Body of pancreas (tissue), 4 donors: ENCODE measurements at regions not wholly inside any gene's neighbourhood (a gene's known extent, or its start where the extent isn't known, plus 50 kb on each side); places are given as distances from the start of the nearest gene placed in this dataset.

ENCODE experiments used
- ATAC-seq: fragments of 150-250 bp; one replicate; pipeline ENCODE4 v1.9.1; 2016
- DNase-seq, 4 donors: peaks; one replicate each; pipeline ENCODE4 v3.0.0-alpha.2; 2019
- H3K27ac ChIP-seq, 4 donors: fragments of 200-600 bp; sonication (generic); 1 replicate in 3 of 4; 2 replicates in 1 of 4; pipeline versions ENCODE4 v1.5.1 to v1.6.1; 2016 to 2019; ENCODE audit warnings: mild to moderate bottlenecking in 1 of 4, mixed read lengths in 1 of 4, moderate library complexity in 1 of 4
- H3K27me3 ChIP-seq, 2 donors: fragments of 200-600 bp; sonication (generic); one replicate each; pipeline ENCODE4 v1.6.0; 2016; ENCODE audit warnings: mild to moderate bottlenecking in 1 of 2
- H3K36me3 ChIP-seq, 2 donors: fragments of 200-600 bp; sonication (generic); replicated peaks in 1 of 2; 2 replicates each; pipeline ENCODE4 v1.5.1; 2016; ENCODE audit warnings: low read depth in 2 of 2; ENCODE audit not compliant: insufficient read depth in 1 of 2
- H3K4me1 ChIP-seq: fragments of 200-600 bp; sonication (generic); one replicate; pipeline ENCODE4 v1.6.0; 2016
- H3K4me3 ChIP-seq, 2 donors: fragments of 200-600 bp; sonication (generic); 1 replicate in 1 of 2; 2 replicates in 1 of 2; pipeline ENCODE4 v1.5.1; 2016 to 2019
- H3K9me3 ChIP-seq, 3 donors: fragments of 200-600 bp; sonication (generic); 1 replicate in 2 of 3; 2 replicates in 1 of 3; pipeline ENCODE4 v1.5.1; 2016
- CTCF ChIP-seq, 7 experiments: fragments of 450-650 bp in 4 of 7; fragments of 200-600 bp in 3 of 7; sonication (generic) in 3 of 7; IDR thresholded peaks; one replicate each; pipeline ENCODE4 v1.5.1; 2016 to 2019; ENCODE audit warnings: antibody characterized with exemption in 7 of 7
- POLR2A ChIP-seq, 3 donors: fragments of 450-650 bp; IDR thresholded peaks; one replicate each; pipeline ENCODE4 v1.6.1; 2016; ENCODE audit warnings: antibody characterized with exemption in 3 of 3, mild to moderate bottlenecking in 2 of 3
- WGBS, 2 donors: methylation state at CpG; one replicate each; pipeline ENCODE4 v1.1.5; 2017; 5-methylcytosine and 5-hydroxymethylcytosine counted together
- intact Hi-C: fragments of 100-400 bp; cut with DNase I; formaldehyde crosslinking; loops from one replicate; pipeline ENCODE4 v1.15.1; 2023

GRCh38 chr9:135183069-135183468 lies 95.6 kb downstream of the OLFM1 start:
- Histone ChIP-seq H3K27me3 (no peaks in the 10 kb centered on the region), H3K9me3 (no peaks in the 10 kb centered on the region)
- 86 to 87% methylated on average over 7 of the region's 7 CpGs for WGBS, 2 donors

GRCh38 chr9:135183528-135184180 lies 96.2 kb downstream of the OLFM1 start:
- H3K27me3 ChIP-seq: no peaks in the 10 kb centered on the region
- H3K9me3 ChIP-seq: no peaks in the 10 kb centered on the region
- no peak overlapping the region for H3K27ac ChIP-seq
- no peak for DNase-seq
- 51 to 57% methylated on average over 8 to 12 of the region's 12 CpGs for WGBS, 2 donors
- TF ChIP-seq CTCF (IDR thresholded peaks at IDR 0.05) (no peak), POLR2A (IDR thresholded peaks at IDR 0.05) (no peak)
- no peak for ATAC-seq
- H3K4me1 ChIP-seq: no peaks in the 10 kb centered on the region
- no peaks in the 10 kb centered on the region for H3K36me3 ChIP-seq
- intact Hi-C loops: no loop called here
- no peak overlapping the region for H3K4me3 ChIP-seq

More at GRCh38 chr9:135183069-135183468, 95.6 kb downstream of the OLFM1 start:
- DNase-seq: no peak
- Histone ChIP-seq H3K4me3 (no peak overlapping the region), H3K36me3 (no peaks in the 10 kb centered on the region), H3K4me1 (no peaks in the 10 kb centered on the region), H3K27ac (no peak overlapping the region)
- intact Hi-C loops: no loop called here
- no peak for ATAC-seq
- TF ChIP-seq CTCF (IDR thresholded peaks at IDR 0.05) (no peak), POLR2A (IDR thresholded peaks at IDR 0.05) (no peak)

GRCh38 chr9:135184181-135185053 lies 96.9 kb downstream of the OLFM1 start:
- H3K4me3 ChIP-seq: no peak overlapping the region
- no peaks in the 10 kb centered on the region for H3K9me3 ChIP-seq
- no peaks in the 10 kb centered on the region for H3K36me3 ChIP-seq
- DNase-seq (no peak), ATAC-seq (no peak)
- H3K4me1 ChIP-seq: no peaks in the 10 kb centered on the region
- H3K27ac ChIP-seq: no peak overlapping the region
- 32 to 35% methylated on average over 23 to 37 of the region's 37 CpGs for WGBS, 2 donors
- intact Hi-C loops: no loop called here
- no peak for TF ChIP-seq CTCF (IDR thresholded peaks at IDR 0.05)
- no peaks in the 10 kb centered on the region for H3K27me3 ChIP-seq

GRCh38 chr9:135185060-135185459 lies 97.6 kb downstream of the OLFM1 start:
- no peak overlapping the region for H3K27ac ChIP-seq
- TF ChIP-seq CTCF (IDR thresholded peaks at IDR 0.05): no peak
- DNase-seq (no peak), ATAC-seq (no peak)
- no peaks in the 10 kb centered on the region for H3K9me3 ChIP-seq
- no peak overlapping the region for H3K4me3 ChIP-seq
- no peaks in the 10 kb centered on the region for H3K36me3 ChIP-seq
- H3K4me1 ChIP-seq: no peaks in the 10 kb centered on the region
- intact Hi-C loops: no loop called here
- WGBS, 2 donors: 80 to 82% methylated on average over 14 to 21 of the region's 21 CpGs
- H3K27me3 ChIP-seq: no peaks in the 10 kb centered on the region
